WTC11 (cell line): ENCODE measurements at regions not wholly inside any gene's neighbourhood (a gene's known extent, or its start where the extent isn't known, plus 50 kb on each side); places are given as distances from the start of the nearest gene placed in this dataset.

ENCODE experiments used
- ATAC-seq: fragments of 200-7000 bp; cut with Tn5 transposase; 2 replicates; pipeline ENCODE4 v1.10.0; 2021; ENCODE audit warnings: mild to moderate bottlenecking, moderate library complexity
- CTCF ChIA-PET: fragments of 300-600 bp; sonication (Branson Sonifier 250); formaldehyde crosslinking; loops from one replicate; lab custom pipeline; 2021; ENCODE audit warnings: antibody characterized with exemption; lab: Charles Lee
- POLR2A ChIA-PET: fragments of 350-600 bp; sonication (Branson Sonifier 250); formaldehyde crosslinking; loops from one replicate; lab custom pipeline; 2021; ENCODE audit warnings: antibody characterized with exemption; lab: Charles Lee
- DNase-seq: peaks from one replicate; pipeline ENCODE4 v3.0.0; 2021; ENCODE audit warnings: low spot score
- H3K27ac Mint-ChIP-seq: 2 replicates; pipeline ENCODE4 v1.8.0; 2021; ENCODE audit warnings: mixed read lengths
- H3K27me3 Mint-ChIP-seq: 2 replicates; pipeline ENCODE4 v1.8.0; 2021; ENCODE audit warnings: low read depth, mild to moderate bottlenecking, moderate library complexity, mixed read lengths
- H3K36me3 Mint-ChIP-seq: 2 replicates; pipeline ENCODE4 v1.8.0; 2021; ENCODE audit warnings: mixed read lengths
- H3K4me1 Mint-ChIP-seq: 2 replicates; pipeline ENCODE4 v1.8.0; 2022; ENCODE audit warnings: mixed read lengths
- H3K4me3 Mint-ChIP-seq: 2 replicates; pipeline ENCODE4 v1.8.0; 2021; ENCODE audit warnings: mild to moderate bottlenecking, moderate library complexity, mixed read lengths
- H3K9me3 Mint-ChIP-seq: 2 replicates; pipeline ENCODE4 v1.8.0; 2021; ENCODE audit warnings: mixed read lengths
- ARID4B ChIP-seq: sonication (generic); formaldehyde crosslinking; IDR thresholded peaks from 2 replicates; pipeline ENCODE4 v1.8.0; 2023; ENCODE audit warnings: missing genetic modification reagents, mild to moderate bottlenecking, borderline replicate concordance
- ESRRA ChIP-seq: sonication (generic); formaldehyde crosslinking; IDR thresholded peaks from 2 replicates; pipeline ENCODE4 v1.8.1; 2022; ENCODE audit warnings: mild to moderate bottlenecking, missing genetic modification reagents, borderline replicate concordance
- GTF2I ChIP-seq: fragments of 250-450 bp; sonication (Bioruptor Pico); conservative IDR thresholded peaks from 2 replicates; pipeline ENCODE4 v1.4.0; 2021; ENCODE audit warnings: mild to moderate bottlenecking
- MYBL2 ChIP-seq: sonication (generic); formaldehyde crosslinking; IDR thresholded peaks from 2 replicates; pipeline ENCODE4 v1.8.1; 2023; ENCODE audit warnings: mild to moderate bottlenecking, moderate library complexity, missing genetic modification reagents
- NFATC4 ChIP-seq: fragments of 250-450 bp; sonication (Bioruptor Pico); IDR thresholded peaks from 2 replicates; pipeline ENCODE4 v1.9.0; 2021; ENCODE audit warnings: mild to moderate bottlenecking
- NFE2L1 ChIP-seq: sonication (generic); formaldehyde crosslinking; IDR thresholded peaks from 2 replicates; pipeline ENCODE4 v1.8.1; 2023; ENCODE audit warnings: missing genetic modification reagents
- OVOL2 ChIP-seq: fragments of 250-450 bp; sonication (Bioruptor Pico); IDR thresholded peaks from 2 replicates; pipeline ENCODE4 v1.9.0; 2021; ENCODE audit warnings: mild to moderate bottlenecking, borderline replicate concordance
- SMAD4 ChIP-seq: sonication (generic); formaldehyde crosslinking; IDR thresholded peaks from 2 replicates; pipeline ENCODE4 v1.8.0; 2022; ENCODE audit warnings: mild to moderate bottlenecking, missing genetic modification reagents
- SOX15 ChIP-seq: fragments of 250-450 bp; sonication (Bioruptor Pico); IDR thresholded peaks from 2 replicates; pipeline ENCODE4 v1.9.0; 2021; ENCODE audit warnings: mild to moderate bottlenecking
- TEAD1 ChIP-seq: sonication (generic); formaldehyde crosslinking; IDR thresholded peaks from 2 replicates; pipeline ENCODE4 v1.8.0; 2022; ENCODE audit warnings: mild to moderate bottlenecking, missing genetic modification reagents
- TEAD4 ChIP-seq: sonication (generic); formaldehyde crosslinking; IDR thresholded peaks from 2 replicates; pipeline ENCODE4 v1.8.0; 2022; ENCODE audit warnings: mild to moderate bottlenecking, missing genetic modification reagents
- TP53 ChIP-seq: sonication (generic); formaldehyde crosslinking; IDR thresholded peaks from 2 replicates; pipeline ENCODE4 v1.8.1; 2023; ENCODE audit warnings: mild to moderate bottlenecking, missing genetic modification reagents
- USF2 ChIP-seq: sonication (generic); formaldehyde crosslinking; IDR thresholded peaks from 2 replicates; pipeline ENCODE4 v1.8.1; 2023; ENCODE audit warnings: mild to moderate bottlenecking, missing genetic modification reagents, moderate library complexity
- ZNF219 ChIP-seq: sonication (generic); formaldehyde crosslinking; IDR thresholded peaks from 2 replicates; pipeline ENCODE4 v1.8.0; 2023; ENCODE audit warnings: missing genetic modification reagents, mild to moderate bottlenecking, borderline replicate concordance
- ZNF416 ChIP-seq: fragments of 250-450 bp; sonication (Bioruptor Pico); IDR thresholded peaks from 2 replicates; pipeline ENCODE4 v1.9.0; 2021; ENCODE audit warnings: mild to moderate bottlenecking, inconsistent platforms
- ZNF423 ChIP-seq: fragments of 250-450 bp; sonication (Bioruptor Pico); IDR thresholded peaks from 2 replicates; pipeline ENCODE4 v2.1.2; 2022; ENCODE audit warnings: mild to moderate bottlenecking, moderate library complexity
- ZNF512 ChIP-seq: sonication (generic); formaldehyde crosslinking; IDR thresholded peaks from 2 replicates; pipeline ENCODE4 v1.8.1; 2022; ENCODE audit warnings: missing genetic modification reagents, borderline replicate concordance
- TF ChIP-seq, protein P1 (sequence below): fragments of 250-450 bp; sonication (Bioruptor Pico); conservative IDR thresholded peaks from 2 replicates; pipeline ENCODE4 v1.9.0; 2021; ENCODE audit warnings: mild to moderate bottlenecking
- TF ChIP-seq, protein P2 (sequence below): sonication (generic); formaldehyde crosslinking; IDR thresholded peaks from 2 replicates; pipeline ENCODE4 v1.8.0; 2022; ENCODE audit warnings: mild to moderate bottlenecking, missing genetic modification reagents
- TF ChIP-seq, protein P3 (sequence below): sonication (generic); formaldehyde crosslinking; IDR thresholded peaks from 2 replicates; pipeline ENCODE4 v1.8.0; 2022; ENCODE audit warnings: mild to moderate bottlenecking, missing genetic modification reagents
- TF ChIP-seq, protein P4 (sequence below): sonication (generic); formaldehyde crosslinking; IDR thresholded peaks from 2 replicates; pipeline ENCODE4 v1.8.1; 2023; ENCODE audit warnings: mild to moderate bottlenecking, missing genetic modification reagents

DNA sequence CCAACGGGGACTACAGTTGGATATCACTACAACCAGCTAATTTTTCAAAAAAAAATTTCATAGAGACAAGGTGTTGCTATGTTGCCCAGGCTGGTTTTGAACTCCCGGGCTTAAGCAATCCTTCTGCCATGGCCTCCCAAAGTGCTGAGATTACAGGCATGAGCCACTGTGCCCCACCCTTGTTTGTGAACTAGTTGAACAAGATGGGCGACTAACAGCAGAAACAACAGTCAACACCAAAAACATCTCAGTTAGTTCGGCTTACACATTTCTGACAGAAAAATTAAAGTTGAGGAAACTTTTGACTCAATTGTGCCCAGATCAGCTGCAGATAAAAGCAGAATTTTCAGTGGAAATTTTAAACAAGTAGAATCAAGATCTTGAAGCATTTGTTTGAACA lies 470.1 kb downstream of the TLE4 start:
- ChIA-PET POLR2A (no interaction called here), CTCF (no interaction called here)
- ATAC-seq (no peak), DNase-seq (no peak)
- no peaks in the 10 kb centered on the region for H3K27me3 Mint-ChIP-seq
- no peaks in the 10 kb centered on the region for H3K36me3 Mint-ChIP-seq
- no peak overlapping the region for H3K4me3 Mint-ChIP-seq
- no peak for TF ChIP-seq ZNF416 (CRISPR knock-in tag)
- TF ChIP-seq TP53: no peak
- no peak for TF ChIP-seq ZNF219 (CRISPR knock-in tag)
- TF ChIP-seq, protein P1, sequence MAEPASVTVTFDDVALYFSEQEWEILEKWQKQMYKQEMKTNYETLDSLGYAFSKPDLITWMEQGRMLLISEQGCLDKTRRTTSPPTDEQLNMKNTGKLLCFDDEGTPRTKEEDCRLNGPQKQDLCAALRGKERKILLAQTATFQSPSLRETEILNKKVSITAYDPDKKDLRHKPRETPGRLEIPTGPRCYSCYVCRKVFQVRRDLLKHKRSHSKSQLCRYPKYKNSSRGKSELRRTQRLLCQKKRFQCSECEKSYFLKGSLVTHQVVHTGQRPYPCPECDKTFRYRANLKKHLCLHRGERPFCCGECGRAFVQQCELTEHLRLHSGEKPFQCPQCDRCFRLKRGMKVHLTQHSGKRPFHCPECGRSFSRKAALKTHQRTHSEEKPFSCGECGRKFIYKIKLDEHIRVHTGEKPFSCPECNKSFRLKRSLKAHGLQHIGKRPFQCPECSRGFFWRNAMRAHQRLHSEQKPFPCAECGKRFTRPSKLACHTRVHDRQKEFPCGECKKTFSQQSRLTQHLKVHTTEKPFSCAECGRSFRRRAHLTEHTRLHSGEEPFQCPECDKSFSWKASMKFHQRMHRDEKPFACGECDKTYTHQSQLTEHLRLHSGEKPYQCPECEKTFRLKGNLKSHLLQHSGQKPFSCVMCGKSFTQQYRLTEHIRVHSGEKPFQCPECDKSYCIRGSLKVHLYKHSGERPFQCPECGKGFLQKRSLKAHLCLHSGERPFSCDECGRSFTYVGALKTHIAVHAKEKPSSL (CRISPR knock-in tag): no peak
- TF ChIP-seq SMAD4: no peak
- no peaks in the 10 kb centered on the region for H3K4me1 Mint-ChIP-seq
- no peak overlapping the region for H3K27ac Mint-ChIP-seq
- H3K9me3 Mint-ChIP-seq: peaks cover 2% of the 10 kb centered on the region; the same call in 1 of the 2 replicates

GRCh38 chr9:80040457-80040856 lies 468.7 kb downstream of the TLE4 start:
- TF ChIP-seq, protein P2, sequence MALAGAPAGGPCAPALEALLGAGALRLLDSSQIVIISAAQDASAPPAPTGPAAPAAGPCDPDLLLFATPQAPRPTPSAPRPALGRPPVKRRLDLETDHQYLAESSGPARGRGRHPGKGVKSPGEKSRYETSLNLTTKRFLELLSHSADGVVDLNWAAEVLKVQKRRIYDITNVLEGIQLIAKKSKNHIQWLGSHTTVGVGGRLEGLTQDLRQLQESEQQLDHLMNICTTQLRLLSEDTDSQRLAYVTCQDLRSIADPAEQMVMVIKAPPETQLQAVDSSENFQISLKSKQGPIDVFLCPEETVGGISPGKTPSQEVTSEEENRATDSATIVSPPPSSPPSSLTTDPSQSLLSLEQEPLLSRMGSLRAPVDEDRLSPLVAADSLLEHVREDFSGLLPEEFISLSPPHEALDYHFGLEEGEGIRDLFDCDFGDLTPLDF (CRISPR knock-in tag): no peak
- TF ChIP-seq, protein P3, sequence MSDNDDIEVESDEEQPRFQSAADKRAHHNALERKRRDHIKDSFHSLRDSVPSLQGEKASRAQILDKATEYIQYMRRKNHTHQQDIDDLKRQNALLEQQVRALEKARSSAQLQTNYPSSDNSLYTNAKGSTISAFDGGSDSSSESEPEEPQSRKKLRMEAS (CRISPR knock-in tag): no peak
- TF ChIP-seq NFE2L1 (CRISPR knock-in tag) (no peak), USF2 (CRISPR knock-in tag) (no peak), SOX15 (CRISPR knock-in tag) (no peak), TEAD1 (CRISPR knock-in tag) (no peak), TEAD4 (CRISPR knock-in tag) (no peak), GTF2I (CRISPR knock-in tag) (no peak), ZNF512 (CRISPR knock-in tag) (no peak)
- ATAC-seq: no peak
- ChIA-PET POLR2A (no interaction called here), CTCF (no interaction called here)
- Mint-ChIP-seq H3K27ac (no peak overlapping the region), H3K4me3 (no peak overlapping the region), H3K27me3 (no peaks in the 10 kb centered on the region), H3K4me1 (no peaks in the 10 kb centered on the region), H3K9me3 (peaks cover 7% of the 10 kb centered on the region), H3K36me3 (no peaks in the 10 kb centered on the region)
- no peak for DNase-seq

- Mint-ChIP-seq H3K27ac (no peak overlapping the region), H3K36me3 (peaks cover 9% of the 10 kb centered on the region), H3K4me3 (no peak overlapping the region), H3K4me1 (peaks cover 18% of the 10 kb centered on the region), H3K27me3 (peaks cover 9% of the 10 kb centered on the region; the same call in 1 of the 2 replicates), H3K9me3 (peaks cover 27% of the 10 kb centered on the region)
- ATAC-seq (no peak), DNase-seq (no peak)
- ChIA-PET CTCF (no interaction called here), POLR2A (no interaction called here)
- TF ChIP-seq OVOL2 (no peak), ZNF423 (CRISPR knock-in tag) (no peak), ARID4B (CRISPR knock-in tag) (no peak), MYBL2 (no peak), NFATC4 (CRISPR knock-in tag) (no peak), ESRRA (CRISPR knock-in tag) (no peak), ZNF219 (CRISPR knock-in tag) (no peak)
- TF ChIP-seq, protein P4, sequence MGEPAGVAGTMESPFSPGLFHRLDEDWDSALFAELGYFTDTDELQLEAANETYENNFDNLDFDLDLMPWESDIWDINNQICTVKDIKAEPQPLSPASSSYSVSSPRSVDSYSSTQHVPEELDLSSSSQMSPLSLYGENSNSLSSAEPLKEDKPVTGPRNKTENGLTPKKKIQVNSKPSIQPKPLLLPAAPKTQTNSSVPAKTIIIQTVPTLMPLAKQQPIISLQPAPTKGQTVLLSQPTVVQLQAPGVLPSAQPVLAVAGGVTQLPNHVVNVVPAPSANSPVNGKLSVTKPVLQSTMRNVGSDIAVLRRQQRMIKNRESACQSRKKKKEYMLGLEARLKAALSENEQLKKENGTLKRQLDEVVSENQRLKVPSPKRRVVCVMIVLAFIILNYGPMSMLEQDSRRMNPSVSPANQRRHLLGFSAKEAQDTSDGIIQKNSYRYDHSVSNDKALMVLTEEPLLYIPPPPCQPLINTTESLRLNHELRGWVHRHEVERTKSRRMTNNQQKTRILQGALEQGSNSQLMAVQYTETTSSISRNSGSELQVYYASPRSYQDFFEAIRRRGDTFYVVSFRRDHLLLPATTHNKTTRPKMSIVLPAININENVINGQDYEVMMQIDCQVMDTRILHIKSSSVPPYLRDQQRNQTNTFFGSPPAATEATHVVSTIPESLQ: no peak
Measured at GRCh38 chr9:80030801-80031200, 459.0 kb downstream of the TLE4 start.
